BLaER1 (cell line): ENCODE measurements at regions not wholly inside any gene's neighbourhood (a gene's known extent, or its start where the extent isn't known, plus 50 kb on each side); places are given as distances from the start of the nearest gene placed in this dataset.
"Not testable (repeated sequence)": the region's sequence is repeated elsewhere in the genome, so short reads cannot be mapped to it uniquely, and the experiment has no call there.

Experiments
- H3K27ac ChIP-seq: shearing (Covaris generic); formaldehyde crosslinking; 2 replicates; pipeline ENCODE4 v1.8.1; 2022
- H3K27me3 ChIP-seq: shearing (Covaris generic); formaldehyde crosslinking; 2 replicates; pipeline ENCODE4 v1.8.1; 2022
- H3K36me3 ChIP-seq: shearing (Covaris generic); formaldehyde crosslinking; 2 replicates; pipeline ENCODE4 v1.8.1; 2022
- H3K4me1 ChIP-seq: shearing (Covaris generic); formaldehyde crosslinking; 2 replicates; pipeline ENCODE4 v1.8.1; 2022
- H3K4me2 ChIP-seq: shearing (Covaris generic); formaldehyde crosslinking; 2 replicates; pipeline ENCODE4 v1.8.1; 2022
- H3K4me3 ChIP-seq: shearing (Covaris generic); formaldehyde crosslinking; 2 replicates; pipeline ENCODE4 v1.8.1; 2022
- H3K9ac ChIP-seq: shearing (Covaris generic); formaldehyde crosslinking; 2 replicates; pipeline ENCODE4 v1.8.1; 2022
- H3K9me3 ChIP-seq: shearing (Covaris generic); formaldehyde crosslinking; 2 replicates; pipeline ENCODE4 v1.8.1; 2022
- H4K20me1 ChIP-seq: shearing (Covaris generic); formaldehyde crosslinking; 2 replicates; pipeline ENCODE4 v1.8.1; 2022
- Cebpa-rat ChIP-seq: shearing (Covaris generic); IDR thresholded peaks from 2 replicates; pipeline ENCODE4 v1.8.1; 2022

- H3K4me3 ChIP-seq, result no peak overlapping the region
- no peaks in the 10 kb centered on the region for H3K36me3 ChIP-seq
- H4K20me1 ChIP-seq, result no peaks in the 10 kb centered on the region
- H3K4me1 ChIP-seq, result no peaks in the 10 kb centered on the region
- H3K27me3 ChIP-seq, result no peaks in the 10 kb centered on the region
- H3K9me3 ChIP-seq, result no peaks in the 10 kb centered on the region
- H3K27ac ChIP-seq, result no peak overlapping the region
- no peak overlapping the region for H3K9ac ChIP-seq
- H3K4me2 ChIP-seq, result no peak overlapping the region
- TF ChIP-seq Cebpa-rat, result no peak
Measured at GRCh38 chr7:19574131-19574530, 134.7 kb downstream of the POLR1F start.

DNA sequence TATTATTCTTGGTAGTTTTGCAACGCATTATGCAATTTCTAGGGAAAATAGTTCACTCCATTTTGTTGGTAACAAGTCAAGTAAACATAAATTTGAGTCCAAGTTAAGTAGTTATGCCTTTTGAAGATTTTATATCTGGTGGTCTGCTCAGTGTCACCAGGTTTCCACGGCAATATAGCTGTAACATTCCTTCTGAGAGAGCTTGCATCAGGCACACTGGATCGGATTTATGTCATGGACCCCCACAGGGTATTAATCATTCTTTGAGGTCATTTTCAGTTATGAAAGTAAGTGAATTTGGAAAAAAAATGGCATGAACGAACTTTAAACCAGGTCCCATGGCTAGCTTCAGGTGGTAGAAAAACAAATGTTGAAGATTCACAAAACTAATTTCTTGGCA lies 136.3 kb downstream of the POLR1F start:
- no peaks in the 10 kb centered on the region for H3K36me3 ChIP-seq
- H4K20me1 ChIP-seq, result no peaks in the 10 kb centered on the region
- H3K27ac ChIP-seq, result no peak overlapping the region
- H3K9me3 ChIP-seq, result no peaks in the 10 kb centered on the region
- H3K9ac ChIP-seq, result no peak overlapping the region
- H3K27me3 ChIP-seq, result no peaks in the 10 kb centered on the region
- H3K4me1 ChIP-seq, result no peaks in the 10 kb centered on the region
- no peak for TF ChIP-seq Cebpa-rat
- no peak overlapping the region for H3K4me2 ChIP-seq
- H3K4me3 ChIP-seq, result no peak overlapping the region

DNA sequence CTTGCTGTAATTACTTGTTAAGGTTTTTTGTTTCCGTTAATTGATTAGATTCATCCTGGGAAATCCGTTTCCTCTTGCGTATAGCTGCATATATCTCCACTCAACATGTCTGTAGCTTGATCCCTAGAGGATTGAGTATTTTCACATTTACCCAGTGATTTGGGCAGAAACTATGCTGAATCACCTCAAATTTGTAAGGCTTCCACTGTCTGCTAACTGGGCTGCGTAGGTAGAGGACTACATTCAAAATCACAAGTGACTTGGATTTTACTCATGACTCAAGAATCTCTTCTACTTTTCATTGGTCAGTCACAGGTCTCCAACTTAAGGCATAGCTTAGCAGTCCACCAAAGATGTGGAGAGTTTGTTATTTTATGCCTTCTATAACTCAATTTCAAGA lies 141.8 kb downstream of the POLR1F start:
- no peaks in the 10 kb centered on the region for H3K9me3 ChIP-seq
- H3K27ac ChIP-seq, result no peak overlapping the region
- no peak overlapping the region for H3K4me2 ChIP-seq
- no peak for TF ChIP-seq Cebpa-rat
- no peak overlapping the region for H3K9ac ChIP-seq
- H3K4me1 ChIP-seq, result no peaks in the 10 kb centered on the region
- H3K36me3 ChIP-seq, result no peaks in the 10 kb centered on the region
- H3K27me3 ChIP-seq, result no peaks in the 10 kb centered on the region
- H3K4me3 ChIP-seq, result no peak overlapping the region
- no peaks in the 10 kb centered on the region for H4K20me1 ChIP-seq

DNA sequence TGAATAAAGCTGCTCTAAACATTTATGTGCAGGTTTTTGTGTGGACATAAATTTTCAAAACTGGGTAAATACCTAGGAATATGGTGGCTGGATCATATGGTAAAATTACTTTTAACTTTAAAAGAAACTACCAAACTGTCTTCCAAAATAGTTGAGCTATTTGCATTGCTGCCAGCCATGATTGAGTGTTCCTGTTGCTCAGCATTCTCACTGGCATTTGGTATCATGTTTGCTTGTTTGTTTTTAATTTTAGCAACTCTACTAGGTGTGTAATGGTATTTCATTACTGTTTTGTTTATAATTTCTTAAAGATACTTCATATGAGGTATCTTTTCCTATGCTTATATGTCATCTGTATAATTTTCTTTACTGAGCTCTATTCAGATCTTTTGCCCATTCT lies 143.2 kb downstream of the POLR1F start:
- Histone ChIP-seq H4K20me1 (no peaks in the 10 kb centered on the region), H3K27ac (no peak overlapping the region), H3K4me1 (no peaks in the 10 kb centered on the region), H3K4me3 (no peak overlapping the region), H3K36me3 (no peaks in the 10 kb centered on the region), H3K9me3 (no peaks in the 10 kb centered on the region), H3K9ac (no peak overlapping the region), H3K27me3 (no peaks in the 10 kb centered on the region), H3K4me2 (no peak overlapping the region)
- no peak for TF ChIP-seq Cebpa-rat

GRCh38 chr7:19561121-19561805 lies 147.6 kb downstream of the POLR1F start:
- no peak overlapping the region for H3K4me2 ChIP-seq
- no peak overlapping the region for H3K9ac ChIP-seq
- H3K4me1 ChIP-seq, result no peaks in the 10 kb centered on the region
- no peaks in the 10 kb centered on the region for H3K36me3 ChIP-seq
- no peaks in the 10 kb centered on the region for H3K27me3 ChIP-seq
- no peak overlapping the region for H3K4me3 ChIP-seq
- H4K20me1 ChIP-seq, result no peaks in the 10 kb centered on the region
- H3K27ac ChIP-seq, result no peak overlapping the region
- H3K9me3 ChIP-seq, result no peaks in the 10 kb centered on the region
- no peak for TF ChIP-seq Cebpa-rat

DNA sequence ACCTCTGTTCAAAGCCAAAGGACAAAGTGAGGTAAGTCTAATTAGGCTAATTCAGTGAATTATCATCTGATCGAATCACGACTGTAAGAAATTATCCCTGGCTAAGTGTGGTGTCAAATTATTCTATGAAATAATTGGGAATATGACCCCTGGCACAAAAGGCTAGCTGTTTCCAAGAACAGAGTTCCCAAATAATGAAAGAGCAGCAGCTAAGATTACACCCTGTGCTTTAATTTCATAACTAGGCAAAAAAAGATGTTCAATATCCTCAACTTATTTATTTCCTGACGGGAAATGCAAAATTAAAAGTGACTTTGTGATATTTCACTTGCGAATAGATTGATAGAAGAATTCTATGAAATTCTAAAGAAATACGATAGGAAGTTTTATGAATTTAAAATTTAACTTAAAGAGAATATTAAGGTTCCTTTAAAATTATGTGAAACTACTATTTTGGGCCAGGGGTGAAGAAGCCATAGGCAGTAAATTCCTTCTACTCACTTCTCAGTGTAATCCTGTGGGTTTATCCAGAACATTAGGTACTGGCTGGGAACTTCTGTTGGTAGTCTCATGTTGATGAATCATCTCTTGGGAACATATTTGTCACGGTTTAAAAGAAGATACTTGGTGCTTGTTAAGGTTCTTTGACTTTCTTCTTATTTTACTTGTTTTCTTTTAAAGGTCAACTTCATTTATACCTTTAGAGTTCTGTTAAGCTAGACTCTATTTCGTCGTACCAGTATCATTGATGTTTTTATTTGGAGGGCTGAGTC lies 148.5 kb downstream of the POLR1F start:
- Histone ChIP-seq H3K9ac (no peak overlapping the region), H3K27me3 (no peaks in the 10 kb centered on the region), H4K20me1 (no peaks in the 10 kb centered on the region), H3K9me3 (no peaks in the 10 kb centered on the region), H3K4me3 (no peak overlapping the region), H3K4me2 (no peak overlapping the region), H3K4me1 (no peaks in the 10 kb centered on the region), H3K27ac (no peak overlapping the region), H3K36me3 (no peaks in the 10 kb centered on the region)
- no peak for TF ChIP-seq Cebpa-rat

DNA sequence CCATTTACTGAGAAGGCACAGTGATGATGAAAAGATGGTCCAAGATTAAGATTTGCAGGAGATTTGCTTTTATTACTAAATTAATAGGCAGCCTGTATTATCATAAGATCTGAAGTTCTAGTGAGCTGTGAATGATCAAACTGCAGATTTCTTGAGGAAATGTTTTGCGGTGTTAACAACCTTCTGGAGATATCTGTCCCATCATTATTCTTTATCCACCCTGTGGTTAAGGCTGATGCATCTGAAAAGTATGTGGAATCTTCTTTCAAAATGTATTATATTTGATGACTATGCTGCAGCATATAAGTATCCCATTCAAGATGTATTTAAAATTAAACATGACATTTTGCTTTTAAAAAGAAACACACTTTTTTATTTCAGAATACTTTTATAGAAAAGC lies 150.3 kb downstream of the POLR1F start:
- H4K20me1 ChIP-seq, result no peaks in the 10 kb centered on the region
- no peaks in the 10 kb centered on the region for H3K4me1 ChIP-seq
- no peaks in the 10 kb centered on the region for H3K9me3 ChIP-seq
- no peak overlapping the region for H3K9ac ChIP-seq
- no peak for TF ChIP-seq Cebpa-rat
- no peak overlapping the region for H3K27ac ChIP-seq
- no peaks in the 10 kb centered on the region for H3K27me3 ChIP-seq
- no peaks in the 10 kb centered on the region for H3K36me3 ChIP-seq
- H3K4me3 ChIP-seq, result no peak overlapping the region
- H3K4me2 ChIP-seq, result no peak overlapping the region

- no peak overlapping the region for H3K27ac ChIP-seq
- H3K36me3 ChIP-seq, result no peaks in the 10 kb centered on the region
- no peak overlapping the region for H3K4me3 ChIP-seq
- no peaks in the 10 kb centered on the region for H4K20me1 ChIP-seq
- H3K27me3 ChIP-seq, result no peaks in the 10 kb centered on the region
- no peaks in the 10 kb centered on the region for H3K9me3 ChIP-seq
- no peak overlapping the region for H3K4me2 ChIP-seq
- no peak overlapping the region for H3K9ac ChIP-seq
- no peaks in the 10 kb centered on the region for H3K4me1 ChIP-seq
- TF ChIP-seq Cebpa-rat, result no peak
Measured at GRCh38 chr7:19557726-19558465, 150.9 kb downstream of the POLR1F start.

DNA sequence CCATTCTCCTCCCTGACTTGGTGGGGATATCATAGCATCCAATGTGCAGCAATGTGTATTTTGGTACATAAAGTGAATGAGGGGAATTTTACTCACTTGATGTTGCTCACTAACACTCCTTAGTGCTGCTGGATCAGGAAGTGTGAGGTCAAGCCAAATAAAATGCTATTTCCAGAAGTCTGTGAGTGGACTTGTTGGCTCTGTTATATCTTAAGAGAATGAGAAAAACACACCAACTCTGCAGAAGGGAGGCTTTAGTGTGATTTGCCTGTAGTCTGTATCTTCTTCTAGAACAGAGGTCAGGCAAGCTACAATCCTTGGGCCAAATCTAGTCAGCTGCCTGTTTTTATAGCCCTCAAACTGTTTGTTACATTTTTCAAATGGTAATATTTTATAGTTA lies 154.3 kb downstream of the POLR1F start:
- no peak overlapping the region for H3K27ac ChIP-seq
- H3K4me1 ChIP-seq, result no peaks in the 10 kb centered on the region
- H4K20me1 ChIP-seq, result no peaks in the 10 kb centered on the region
- no peak for TF ChIP-seq Cebpa-rat
- H3K9ac ChIP-seq, result no peak overlapping the region
- no peak overlapping the region for H3K4me3 ChIP-seq
- H3K4me2 ChIP-seq, result no peak overlapping the region
- H3K27me3 ChIP-seq, result no peaks in the 10 kb centered on the region
- H3K36me3 ChIP-seq, result no peaks in the 10 kb centered on the region
- peaks cover under 1% of the 10 kb centered on the region; the same call in 1 of the 2 replicates for H3K9me3 ChIP-seq

DNA sequence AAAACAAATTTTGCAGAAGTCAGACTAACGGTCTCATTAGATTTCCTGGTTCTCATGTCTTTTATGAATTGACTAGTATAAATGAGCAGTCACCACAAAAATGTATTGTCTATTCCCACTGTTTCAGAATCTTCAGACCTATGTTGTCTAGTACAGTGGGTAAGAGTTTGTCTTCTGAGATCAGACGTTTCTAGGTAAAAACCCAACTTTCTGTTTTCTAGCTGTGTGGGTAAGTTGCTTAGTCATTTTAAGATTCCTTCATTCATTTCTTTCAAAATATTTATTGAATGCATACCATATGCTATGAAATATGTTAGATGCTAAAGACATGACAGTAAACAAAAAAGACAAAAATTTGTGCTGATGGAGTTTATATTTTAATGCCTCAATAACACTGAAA lies 156.3 kb downstream of the POLR1F start:
- no peak overlapping the region for H3K9ac ChIP-seq
- H4K20me1 ChIP-seq, result no peaks in the 10 kb centered on the region
- no peak for TF ChIP-seq Cebpa-rat
- no peaks in the 10 kb centered on the region for H3K27me3 ChIP-seq
- no peak overlapping the region for H3K4me2 ChIP-seq
- H3K4me3 ChIP-seq, result no peak overlapping the region
- H3K9me3 ChIP-seq, result peaks cover 5% of the 10 kb centered on the region; the same call in 1 of the 2 replicates
- H3K36me3 ChIP-seq, result no peaks in the 10 kb centered on the region
- H3K4me1 ChIP-seq, result no peaks in the 10 kb centered on the region
- H3K27ac ChIP-seq, result no peak overlapping the region

GRCh38 chr7:19549246-19549645 lies 159.6 kb downstream of the POLR1F start:
- H3K4me2 ChIP-seq, H3K9ac ChIP-seq, H3K4me3 ChIP-seq, H3K27ac ChIP-seq, H3K9me3 ChIP-seq, H3K4me1 ChIP-seq, H4K20me1 ChIP-seq, H3K27me3 ChIP-seq, H3K36me3 ChIP-seq: not testable (repeated sequence)
